HepG2 (cell line): ENCODE measurements at regions not wholly inside any gene's neighbourhood (a gene's known extent, or its start where the extent isn't known, plus 50 kb on each side); places are given as distances from the start of the nearest gene placed in this dataset.
A peak's percentile ranks its signal among the peaks of the same experiment; 100 is the strongest.

Source experiments
- ELF1 ChIP-seq: sonication (generic); formaldehyde crosslinking; IDR thresholded peaks from 2 replicates; pipeline ENCODE4 v1.4.0; 2020; ENCODE audit warnings: missing genetic modification reagents
- EP300 ChIP-seq, 3 experiments: sonication (generic) in 1 of 3; formaldehyde crosslinking in 1 of 3; IDR thresholded peaks; 2 replicates each; pipeline versions ENCODE4 v1.5.1 to v1.6.1; 2011 to 2020; ENCODE audit warnings: low read depth in 2 of 3, low read length in 2 of 3, borderline replicate concordance in 1 of 3, improper control_type of control experiment in 1 of 3, mild to moderate bottlenecking in 1 of 3, missing genetic modification reagents in 1 of 3, moderate library complexity in 1 of 3
- FOXA3 ChIP-seq: IDR thresholded peaks from 2 replicates; pipeline ENCODE4 v1.6.1; 2016; ENCODE audit warnings: missing genetic modification reagents, missing compliant biosample characterization
- FOXK1 ChIP-seq: sonication (generic); formaldehyde crosslinking; IDR thresholded peaks from 2 replicates; pipeline ENCODE4 v1.4.0; 2020; ENCODE audit warnings: low read depth, missing genetic modification reagents, borderline replicate concordance
- GFI1 ChIP-seq: sonication (generic); formaldehyde crosslinking; IDR thresholded peaks from 2 replicates; pipeline ENCODE4 v1.5.0; 2020; ENCODE audit warnings: missing genetic modification reagents, mild to moderate bottlenecking, borderline replicate concordance
- KLF15 ChIP-seq: sonication (generic); formaldehyde crosslinking; IDR thresholded peaks from 2 replicates; pipeline ENCODE4 v1.8.1; 2023; ENCODE audit warnings: borderline replicate concordance, mild to moderate bottlenecking, inconsistent platforms, missing genetic modification reagents, mixed read lengths
- MIXL1 ChIP-seq: IDR thresholded peaks from 2 replicates; pipeline ENCODE4 v1.6.1; 2016
- NONO ChIP-seq, 2 experiments: fragments of 450-650 bp in 1 of 2; sonication (generic) in 1 of 2; formaldehyde crosslinking in 1 of 2; IDR thresholded peaks in 1 of 2; conservative IDR thresholded peaks in 1 of 2; 2 replicates each; pipeline versions ENCODE4 v1.6.1 to v1.8.0; 2017 to 2022; ENCODE audit warnings: mild to moderate bottlenecking in 1 of 2, missing genetic modification reagents in 1 of 2, moderate library complexity in 1 of 2
- PCBP2 ChIP-seq: fragments of 200-400 bp; formaldehyde crosslinking; optimal IDR thresholded peaks from 2 replicates; pipeline ENCODE3; 2018; ENCODE audit warnings: low read length, low read depth; ENCODE audit not compliant: poor library complexity, severe bottlenecking
- PPARG ChIP-seq: conservative IDR thresholded peaks from 2 replicates; pipeline ENCODE4 v1.6.1; 2016; ENCODE audit warnings: missing biosample characterization, missing genetic modification reagents
- SAP130 ChIP-seq: IDR thresholded peaks from 2 replicates; pipeline ENCODE4 v1.6.1; 2016; ENCODE audit warnings: low read depth
- SP2 ChIP-seq: sonication (generic); formaldehyde crosslinking; IDR thresholded peaks from 2 replicates; pipeline ENCODE4 v1.5.1; 2020; ENCODE audit warnings: mild to moderate bottlenecking, missing genetic modification reagents
- TCF12 ChIP-seq, 2 experiments: fragments of 450-650 bp in 1 of 2; sonication (generic) in 1 of 2; formaldehyde crosslinking in 1 of 2; IDR thresholded peaks; 2 replicates each; pipeline versions ENCODE4 v1.6.1 to v1.8.0; 2017 to 2022; ENCODE audit warnings: antibody characterized with exemption in 1 of 2, mild to moderate bottlenecking in 1 of 2, missing genetic modification reagents in 1 of 2, moderate library complexity in 1 of 2
- ZNF329 ChIP-seq: sonication (generic); formaldehyde crosslinking; IDR thresholded peaks from 2 replicates; pipeline ENCODE4 v1.9.0; 2021; ENCODE audit warnings: low read depth, mild to moderate bottlenecking, missing genetic modification reagents
- TF ChIP-seq, protein P1 (sequence below), 2 experiments: IDR thresholded peaks; 2 replicates each; pipeline ENCODE4 v1.6.1; 2011 to 2012; ENCODE audit warnings: low read length in 2 of 2, borderline replicate concordance in 1 of 2, low read depth in 1 of 2, mild to moderate bottlenecking in 1 of 2, moderate library complexity in 1 of 2
- TF ChIP-seq, protein P2 (sequence below): sonication (generic); formaldehyde crosslinking; IDR thresholded peaks from 2 replicates; pipeline ENCODE4 v1.4.0; 2020; ENCODE audit warnings: missing genetic modification reagents, mild to moderate bottlenecking, borderline replicate concordance
- TF ChIP-seq, protein P3 (sequence below): IDR thresholded peaks from 2 replicates; pipeline ENCODE4 v1.6.1; 2012; ENCODE audit warnings: inconsistent platforms
- TF ChIP-seq, protein P4 (sequence below): sonication (generic); formaldehyde crosslinking; IDR thresholded peaks from 2 replicates; pipeline ENCODE4 v1.4.0; 2020; ENCODE audit warnings: missing genetic modification reagents

DNA sequence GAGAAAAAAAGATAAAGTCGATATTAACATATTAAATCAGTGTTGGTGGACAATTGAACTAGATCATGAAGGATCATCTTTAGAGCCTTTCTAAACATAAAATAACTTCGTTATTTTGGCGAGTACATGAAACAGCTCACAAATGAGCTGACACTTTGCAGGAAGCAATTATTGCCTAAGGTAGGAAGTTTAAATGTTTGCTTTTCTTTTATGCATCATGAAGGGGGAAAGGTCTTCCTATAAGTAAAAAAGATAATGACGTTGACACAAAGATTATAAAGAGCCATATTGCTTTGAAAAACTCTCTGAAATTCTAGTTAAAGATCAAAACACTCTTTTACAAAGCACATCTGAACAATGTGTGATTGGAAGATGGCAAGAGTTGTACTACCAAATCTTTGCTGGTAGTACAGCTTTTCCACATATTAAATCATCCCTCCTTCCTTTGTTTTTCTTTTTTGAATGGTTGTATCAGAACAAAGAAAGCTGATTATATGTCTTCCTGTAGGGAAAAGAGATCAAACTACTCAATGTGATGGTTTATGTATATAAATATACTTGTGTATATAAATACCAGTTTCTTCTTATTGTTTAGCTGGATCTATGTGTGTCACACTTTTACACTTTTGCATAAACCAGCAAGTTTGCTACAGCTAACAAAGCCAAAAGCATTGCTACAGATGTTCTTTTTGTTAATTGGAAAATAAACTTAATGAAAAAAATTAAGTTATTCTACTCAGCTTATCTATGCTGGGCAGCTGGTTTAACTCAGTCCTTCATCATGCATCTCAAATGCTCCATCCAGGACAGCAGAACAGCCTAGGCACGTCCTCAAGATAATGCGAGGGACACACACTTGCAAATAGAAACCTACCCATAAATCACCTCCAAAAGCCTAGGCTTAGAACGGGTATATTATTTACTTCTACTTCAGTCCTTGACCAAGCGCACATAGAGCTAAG is 850.8 kb upstream of the ROBO1 start (continued):
- TF ChIP-seq, protein P1, sequence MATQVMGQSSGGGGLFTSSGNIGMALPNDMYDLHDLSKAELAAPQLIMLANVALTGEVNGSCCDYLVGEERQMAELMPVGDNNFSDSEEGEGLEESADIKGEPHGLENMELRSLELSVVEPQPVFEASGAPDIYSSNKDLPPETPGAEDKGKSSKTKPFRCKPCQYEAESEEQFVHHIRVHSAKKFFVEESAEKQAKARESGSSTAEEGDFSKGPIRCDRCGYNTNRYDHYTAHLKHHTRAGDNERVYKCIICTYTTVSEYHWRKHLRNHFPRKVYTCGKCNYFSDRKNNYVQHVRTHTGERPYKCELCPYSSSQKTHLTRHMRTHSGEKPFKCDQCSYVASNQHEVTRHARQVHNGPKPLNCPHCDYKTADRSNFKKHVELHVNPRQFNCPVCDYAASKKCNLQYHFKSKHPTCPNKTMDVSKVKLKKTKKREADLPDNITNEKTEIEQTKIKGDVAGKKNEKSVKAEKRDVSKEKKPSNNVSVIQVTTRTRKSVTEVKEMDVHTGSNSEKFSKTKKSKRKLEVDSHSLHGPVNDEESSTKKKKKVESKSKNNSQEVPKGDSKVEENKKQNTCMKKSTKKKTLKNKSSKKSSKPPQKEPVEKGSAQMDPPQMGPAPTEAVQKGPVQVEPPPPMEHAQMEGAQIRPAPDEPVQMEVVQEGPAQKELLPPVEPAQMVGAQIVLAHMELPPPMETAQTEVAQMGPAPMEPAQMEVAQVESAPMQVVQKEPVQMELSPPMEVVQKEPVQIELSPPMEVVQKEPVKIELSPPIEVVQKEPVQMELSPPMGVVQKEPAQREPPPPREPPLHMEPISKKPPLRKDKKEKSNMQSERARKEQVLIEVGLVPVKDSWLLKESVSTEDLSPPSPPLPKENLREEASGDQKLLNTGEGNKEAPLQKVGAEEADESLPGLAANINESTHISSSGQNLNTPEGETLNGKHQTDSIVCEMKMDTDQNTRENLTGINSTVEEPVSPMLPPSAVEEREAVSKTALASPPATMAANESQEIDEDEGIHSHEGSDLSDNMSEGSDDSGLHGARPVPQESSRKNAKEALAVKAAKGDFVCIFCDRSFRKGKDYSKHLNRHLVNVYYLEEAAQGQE (IDR thresholded peaks at IDR 0.05; ENCODE audit: borderline replicate concordance in 1 of 2, low read depth in 1 of 2, low read length in 2 of 2) = peak in 1 of 2 experiments; percentile 37; a peak in 1 of 4 replicates
- no peak for TF ChIP-seq TCF12 (IDR thresholded peaks at IDR 0.05)
- 0 out of 2 replicates have a peak, but pooled peaks have one; percentile 38 for TF ChIP-seq TCF12 (CRISPR knock-in tag; IDR thresholded peaks at IDR 0.05)
- peak; percentile 97 for TF ChIP-seq FOXA3 (CRISPR knock-in tag)
- TF ChIP-seq, protein P2, sequence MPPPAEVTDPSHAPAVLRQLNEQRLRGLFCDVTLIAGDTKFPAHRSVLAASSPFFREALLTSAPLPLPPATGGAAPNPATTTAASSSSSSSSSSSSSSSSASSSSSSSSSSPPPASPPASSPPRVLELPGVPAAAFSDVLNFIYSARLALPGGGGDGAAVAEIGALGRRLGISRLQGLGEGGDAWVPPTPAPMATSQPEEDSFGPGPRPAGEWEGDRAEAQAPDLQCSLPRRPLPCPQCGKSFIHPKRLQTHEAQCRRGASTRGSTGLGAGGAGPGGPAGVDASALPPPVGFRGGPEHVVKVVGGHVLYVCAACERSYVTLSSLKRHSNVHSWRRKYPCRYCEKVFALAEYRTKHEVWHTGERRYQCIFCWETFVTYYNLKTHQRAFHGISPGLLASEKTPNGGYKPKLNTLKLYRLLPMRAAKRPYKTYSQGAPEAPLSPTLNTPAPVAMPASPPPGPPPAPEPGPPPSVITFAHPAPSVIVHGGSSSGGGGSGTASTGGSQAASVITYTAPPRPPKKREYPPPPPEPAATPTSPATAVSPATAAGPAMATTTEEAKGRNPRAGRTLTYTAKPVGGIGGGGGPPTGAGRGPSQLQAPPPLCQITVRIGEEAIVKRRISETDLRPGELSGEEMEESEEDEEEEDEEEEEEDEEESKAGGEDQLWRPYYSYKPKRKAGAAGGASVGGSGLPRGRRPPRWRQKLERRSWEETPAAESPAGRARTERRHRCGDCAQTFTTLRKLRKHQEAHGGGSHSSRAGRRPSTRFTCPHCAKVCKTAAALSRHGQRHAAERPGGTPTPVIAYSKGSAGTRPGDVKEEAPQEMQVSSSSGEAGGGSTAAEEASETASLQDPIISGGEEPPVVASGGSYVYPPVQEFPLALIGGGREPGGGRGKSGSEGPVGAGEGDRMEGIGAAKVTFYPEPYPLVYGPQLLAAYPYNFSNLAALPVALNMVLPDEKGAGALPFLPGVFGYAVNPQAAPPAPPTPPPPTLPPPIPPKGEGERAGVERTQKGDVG (CRISPR knock-in tag) = no peak
- TF ChIP-seq NONO (IDR thresholded peaks at IDR 0.05) = no peak
- no peak for TF ChIP-seq NONO (CRISPR knock-in tag; conservative IDR thresholded peaks at IDR 0.05)
- TF ChIP-seq SAP130 (CRISPR knock-in tag) = peak; percentile 68
- TF ChIP-seq FOXK1 (CRISPR knock-in tag) = peak; percentile 54
- no peak for TF ChIP-seq ZNF329
- TF ChIP-seq PPARG (CRISPR knock-in tag) = peak; percentile 93
- no peak for TF ChIP-seq SP2 (CRISPR knock-in tag)
- peak; percentile 93 for TF ChIP-seq MIXL1 (CRISPR knock-in tag)
- peak; percentile 82 for TF ChIP-seq GFI1 (CRISPR knock-in tag)
- TF ChIP-seq EP300 (IDR thresholded peaks at IDR 0.05; ENCODE audit: low read depth in 2 of 2, low read length in 2 of 2) = peak in 1 of 2 experiments; percentile 95; a peak in 2 of 4 replicates
- peak; percentile 97 for TF ChIP-seq EP300 (CRISPR knock-in tag; IDR thresholded peaks at IDR 0.05; ENCODE audit: borderline replicate concordance)
- TF ChIP-seq, protein P3, sequence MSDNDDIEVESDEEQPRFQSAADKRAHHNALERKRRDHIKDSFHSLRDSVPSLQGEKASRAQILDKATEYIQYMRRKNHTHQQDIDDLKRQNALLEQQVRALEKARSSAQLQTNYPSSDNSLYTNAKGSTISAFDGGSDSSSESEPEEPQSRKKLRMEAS = no peak
- no peak for TF ChIP-seq KLF15 (CRISPR knock-in tag)
- TF ChIP-seq, protein P4, sequence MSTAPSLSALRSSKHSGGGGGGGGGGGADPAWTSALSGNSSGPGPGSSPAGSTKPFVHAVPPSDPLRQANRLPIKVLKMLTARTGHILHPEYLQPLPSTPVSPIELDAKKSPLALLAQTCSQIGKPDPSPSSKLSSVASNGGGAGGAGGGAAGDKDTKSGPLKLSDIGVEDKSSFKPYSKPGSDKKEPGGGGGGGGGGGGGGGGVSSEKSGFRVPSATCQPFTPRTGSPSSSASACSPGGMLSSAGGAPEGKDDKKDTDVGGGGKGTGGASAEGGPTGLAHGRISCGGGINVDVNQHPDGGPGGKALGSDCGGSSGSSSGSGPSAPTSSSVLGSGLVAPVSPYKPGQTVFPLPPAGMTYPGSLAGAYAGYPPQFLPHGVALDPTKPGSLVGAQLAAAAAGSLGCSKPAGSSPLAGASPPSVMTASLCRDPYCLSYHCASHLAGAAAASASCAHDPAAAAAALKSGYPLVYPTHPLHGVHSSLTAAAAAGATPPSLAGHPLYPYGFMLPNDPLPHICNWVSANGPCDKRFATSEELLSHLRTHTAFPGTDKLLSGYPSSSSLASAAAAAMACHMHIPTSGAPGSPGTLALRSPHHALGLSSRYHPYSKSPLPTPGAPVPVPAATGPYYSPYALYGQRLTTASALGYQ = peak; percentile 93
- no peak for TF ChIP-seq ELF1 (CRISPR knock-in tag)
- TF ChIP-seq PCBP2 = no peak
